IPS-18a (cell line): ENCODE measurements at regions not wholly inside any gene's neighbourhood (a gene's known extent, or its start where the extent isn't known, plus 50 kb on each side); places are given as distances from the start of the nearest gene placed in this dataset.
"Not testable (repeated sequence)": the region's sequence is repeated elsewhere in the genome, so short reads cannot be mapped to it uniquely, and the experiment has no call there.

Experiments
- H3K27ac ChIP-seq: one replicate; pipeline ENCODE4 v1.5.1; 2013; ENCODE audit warnings: low read length
- H3K27me3 ChIP-seq: one replicate; pipeline ENCODE4 v1.6.1; 2013; ENCODE audit warnings: mild to moderate bottlenecking, low read length; ENCODE audit not compliant: control insufficient read depth, insufficient read depth
- H3K36me3 ChIP-seq: one replicate; pipeline ENCODE4 v1.6.1; 2013; ENCODE audit warnings: low read depth, low read length; ENCODE audit not compliant: control insufficient read depth
- H3K4me1 ChIP-seq: one replicate; pipeline ENCODE4 v1.6.1; 2013; ENCODE audit warnings: low read depth, low read length; ENCODE audit not compliant: control insufficient read depth
- H3K4me3 ChIP-seq: one replicate; pipeline ENCODE4 v1.5.1; 2013; ENCODE audit warnings: low read length
- H3K9ac ChIP-seq: one replicate; pipeline ENCODE4 v1.6.1; 2013; ENCODE audit warnings: mild to moderate bottlenecking, low read length, moderate library complexity
- H3K9me3 ChIP-seq: one replicate; pipeline ENCODE4 v1.6.1; 2013; ENCODE audit warnings: low read depth, low read length; ENCODE audit not compliant: control insufficient read depth

DNA sequence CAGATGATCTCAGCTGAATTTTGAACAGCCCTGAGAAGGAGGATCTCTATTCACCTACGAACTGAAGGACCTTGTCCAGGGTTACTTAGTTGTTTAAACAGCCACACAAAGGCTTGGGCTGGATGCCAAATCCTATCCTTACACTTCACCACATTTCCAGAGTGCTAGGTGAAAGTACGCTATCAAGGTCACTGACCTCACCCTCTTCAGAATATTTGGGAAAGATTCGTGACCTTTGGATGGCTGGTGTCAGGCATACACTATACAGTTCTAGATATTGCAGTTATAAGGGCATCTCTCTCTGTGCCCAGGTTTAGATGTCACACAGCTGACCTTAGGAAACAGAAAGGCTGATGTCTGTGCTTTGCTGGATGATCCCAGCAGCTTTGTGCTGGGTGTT is 61.2 kb upstream of the ABLIM1 start:
- Histone ChIP-seq H3K36me3 (no peaks in the 10 kb centered on the region), H3K9me3 (no peaks in the 10 kb centered on the region), H3K4me3 (no peak overlapping the region), H3K27me3 (no peaks in the 10 kb centered on the region), H3K27ac (no peak overlapping the region), H3K4me1 (no peaks in the 10 kb centered on the region), H3K9ac (no peak overlapping the region)

DNA sequence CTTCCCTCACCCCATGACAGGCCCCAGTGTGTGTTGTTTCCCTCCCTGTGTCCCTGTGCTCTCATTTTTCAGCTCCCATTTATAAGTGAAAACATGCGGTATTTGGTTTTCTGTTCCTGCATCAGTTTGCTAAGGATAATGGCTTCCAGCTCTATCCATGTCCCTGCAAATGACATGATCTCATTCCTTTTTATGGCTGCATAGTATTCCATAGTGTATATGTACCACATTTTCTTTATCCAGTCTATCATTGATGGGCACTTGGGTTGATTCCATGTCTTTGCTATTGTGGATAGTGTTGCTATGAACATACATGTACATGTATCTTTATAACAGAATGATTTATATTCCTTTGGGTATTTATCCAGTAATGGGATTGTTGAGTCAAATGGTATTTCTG is 61.9 kb upstream of the ABLIM1 start:
- not testable (repeated sequence) for H3K4me1 ChIP-seq, H3K4me3 ChIP-seq

DNA sequence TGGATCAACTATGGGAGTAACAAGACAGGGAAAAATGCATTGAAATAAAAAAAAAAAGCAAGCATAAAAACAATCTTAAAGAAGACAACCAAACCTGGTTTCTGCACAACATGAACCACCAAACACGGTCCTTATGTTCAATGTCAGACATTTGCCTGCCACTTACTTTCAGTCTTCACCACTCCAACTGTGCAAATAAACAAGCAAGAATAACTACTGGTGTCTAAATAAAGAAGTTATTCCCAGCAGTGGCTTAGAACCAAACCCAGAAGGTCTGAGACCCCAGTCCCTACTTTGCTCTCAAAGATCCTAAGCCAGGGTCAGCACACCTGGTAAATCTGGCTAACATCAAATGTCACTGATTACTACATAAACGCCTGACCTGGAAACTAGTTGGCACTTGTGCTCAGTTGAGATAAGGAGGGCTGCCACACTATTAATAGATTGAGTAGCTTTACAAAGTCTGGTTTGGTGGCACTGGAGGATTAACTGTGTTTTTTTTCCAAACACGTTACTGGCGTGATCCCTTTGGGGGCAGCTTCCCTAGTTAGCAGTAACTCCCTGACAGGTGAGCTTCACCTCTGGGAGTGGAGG is 62.7 kb upstream of the ABLIM1 start:
- H3K36me3 ChIP-seq: no peaks in the 10 kb centered on the region
- no peaks in the 10 kb centered on the region for H3K9me3 ChIP-seq
- H3K27ac ChIP-seq: no peak overlapping the region
- no peaks in the 10 kb centered on the region for H3K27me3 ChIP-seq
- no peak overlapping the region for H3K9ac ChIP-seq
- no peak overlapping the region for H3K4me3 ChIP-seq
- H3K4me1 ChIP-seq: no peaks in the 10 kb centered on the region

More for the DNA sequence above, 61.9 kb upstream of the ABLIM1 start:
- not testable (repeated sequence) for H3K36me3 ChIP-seq, H3K9me3 ChIP-seq, H3K27me3 ChIP-seq, H3K9ac ChIP-seq, H3K27ac ChIP-seq

- not testable (repeated sequence) for H3K9me3 ChIP-seq, H3K36me3 ChIP-seq, H3K4me3 ChIP-seq, H3K9ac ChIP-seq, H3K27me3 ChIP-seq, H3K4me1 ChIP-seq, H3K27ac ChIP-seq
Observed at GRCh38 chr10:114722136-114722535, 64.1 kb upstream of the ABLIM1 start.

- no peaks in the 10 kb centered on the region for H3K36me3 ChIP-seq
- H3K4me1 ChIP-seq: no peaks in the 10 kb centered on the region
- H3K27me3 ChIP-seq: no peaks in the 10 kb centered on the region
- no peak overlapping the region for H3K9ac ChIP-seq
- H3K9me3 ChIP-seq: no peaks in the 10 kb centered on the region
- no peak overlapping the region for H3K27ac ChIP-seq
- H3K4me3 ChIP-seq: no peak overlapping the region
Observed at GRCh38 chr10:114723361-114723760, 65.3 kb upstream of the ABLIM1 start.

GRCh38 chr10:114723991-114724715 is 66.1 kb upstream of the ABLIM1 start:
- Histone ChIP-seq H3K4me3 (no peak overlapping the region), H3K27ac (no peak overlapping the region), H3K4me1 (no peaks in the 10 kb centered on the region), H3K27me3 (no peaks in the 10 kb centered on the region), H3K9ac (no peak overlapping the region), H3K36me3 (no peaks in the 10 kb centered on the region), H3K9me3 (no peaks in the 10 kb centered on the region)

- H3K36me3 ChIP-seq: no peaks in the 10 kb centered on the region
- no peak overlapping the region for H3K27ac ChIP-seq
- H3K9ac ChIP-seq: no peak overlapping the region
- H3K9me3 ChIP-seq: no peaks in the 10 kb centered on the region
- no peaks in the 10 kb centered on the region for H3K4me1 ChIP-seq
- no peaks in the 10 kb centered on the region for H3K27me3 ChIP-seq
- no peak overlapping the region for H3K4me3 ChIP-seq
Observed at GRCh38 chr10:114724716-114725106, 66.6 kb upstream of the ABLIM1 start.

- no peaks in the 10 kb centered on the region for H3K4me1 ChIP-seq
- H3K36me3 ChIP-seq: no peaks in the 10 kb centered on the region
- no peaks in the 10 kb centered on the region for H3K9me3 ChIP-seq
- H3K9ac ChIP-seq: no peak overlapping the region
- no peak overlapping the region for H3K27ac ChIP-seq
- H3K4me3 ChIP-seq: no peak overlapping the region
- H3K27me3 ChIP-seq: no peaks in the 10 kb centered on the region
Observed at GRCh38 chr10:114726820-114727271, 68.8 kb upstream of the ABLIM1 start.

GRCh38 chr10:114728325-114728724 is 70.2 kb upstream of the ABLIM1 start:
- no peaks in the 10 kb centered on the region for H3K4me1 ChIP-seq
- H3K27ac ChIP-seq: no peak overlapping the region
- no peaks in the 10 kb centered on the region for H3K27me3 ChIP-seq
- no peak overlapping the region for H3K4me3 ChIP-seq
- no peaks in the 10 kb centered on the region for H3K36me3 ChIP-seq
- no peaks in the 10 kb centered on the region for H3K9me3 ChIP-seq
- H3K9ac ChIP-seq: no peak overlapping the region

DNA sequence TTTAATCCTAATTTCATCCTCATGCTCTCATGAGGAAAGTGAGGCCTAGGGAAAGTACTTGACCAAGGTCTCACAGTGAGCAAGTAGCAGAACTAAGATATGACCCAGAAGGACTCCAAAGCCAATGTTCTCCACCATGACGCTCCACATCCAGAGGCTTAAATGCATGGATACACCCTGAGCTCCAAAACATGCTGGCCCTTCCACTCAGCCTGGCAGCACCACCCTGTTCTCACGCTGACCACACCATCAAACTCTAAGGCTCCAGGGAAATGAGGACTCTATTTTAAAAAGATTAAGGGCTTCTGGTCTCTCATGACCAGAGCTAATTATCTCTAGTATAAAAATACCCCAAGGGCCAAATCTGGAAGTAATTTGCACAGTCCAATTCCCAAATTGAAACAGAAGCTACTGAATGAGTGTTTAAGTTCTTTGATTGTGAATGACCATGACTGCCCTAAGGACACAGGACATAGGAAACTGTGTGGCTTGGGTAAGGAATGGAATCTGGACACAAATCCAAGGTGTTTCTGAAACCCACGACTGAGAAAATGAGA is 71.1 kb upstream of the ABLIM1 start:
- no peak overlapping the region for H3K9ac ChIP-seq
- H3K27ac ChIP-seq: no peak overlapping the region
- H3K27me3 ChIP-seq: no peaks in the 10 kb centered on the region
- no peaks in the 10 kb centered on the region for H3K36me3 ChIP-seq
- no peak overlapping the region for H3K4me3 ChIP-seq
- H3K4me1 ChIP-seq: no peaks in the 10 kb centered on the region
- H3K9me3 ChIP-seq: no peaks in the 10 kb centered on the region

DNA sequence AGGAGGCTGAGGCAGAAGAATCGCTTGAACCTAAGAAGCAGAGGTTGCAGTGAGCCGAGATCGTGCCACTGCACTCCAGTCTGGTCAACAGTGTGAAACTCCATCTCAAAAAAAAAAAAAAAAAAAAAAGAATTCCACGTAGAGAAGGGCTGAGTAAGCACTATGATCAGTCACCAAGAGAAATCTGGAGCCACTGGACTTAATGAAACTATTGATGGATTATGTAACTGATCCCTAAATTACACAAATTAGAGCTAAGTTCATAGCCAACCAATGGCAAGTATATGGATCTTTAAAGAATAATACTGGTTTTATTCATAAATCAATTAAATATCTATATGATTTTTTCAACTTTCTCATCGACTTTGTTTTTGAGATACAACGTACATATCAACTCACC is 72.2 kb upstream of the ABLIM1 start:
- no peaks in the 10 kb centered on the region for H3K27me3 ChIP-seq
- H3K9ac ChIP-seq: no peak overlapping the region
- no peaks in the 10 kb centered on the region for H3K9me3 ChIP-seq
- no peak overlapping the region for H3K27ac ChIP-seq
- no peaks in the 10 kb centered on the region for H3K4me1 ChIP-seq
- H3K4me3 ChIP-seq: no peak overlapping the region
- H3K36me3 ChIP-seq: no peaks in the 10 kb centered on the region

GRCh38 chr10:114732931-114733330 is 74.9 kb upstream of the ABLIM1 start:
- H3K36me3 ChIP-seq: no peaks in the 10 kb centered on the region
- H3K4me3 ChIP-seq: no peak overlapping the region
- H3K4me1 ChIP-seq: no peaks in the 10 kb centered on the region
- H3K27me3 ChIP-seq: no peaks in the 10 kb centered on the region
- no peaks in the 10 kb centered on the region for H3K9me3 ChIP-seq
- no peak overlapping the region for H3K27ac ChIP-seq
- H3K9ac ChIP-seq: no peak overlapping the region
